Right lobe of liver (tissue), 4 donors: ENCODE measurements at regions not wholly inside any gene's neighbourhood (a gene's known extent, or its start where the extent isn't known, plus 50 kb on each side); places are given as distances from the start of the nearest gene placed in this dataset.

Experiments used
- CTCF ChIP-seq, 4 donors: fragments of 200-600 bp in 3 of 4; fragments of 450-650 bp in 1 of 4; IDR thresholded peaks; one replicate each; pipeline versions ENCODE4 v1.5.1 to v1.8.0; 2016 to 2022; ENCODE audit warnings: antibody characterized with exemption in 4 of 4, mild to moderate bottlenecking in 2 of 4
- POLR2A ChIP-seq: fragments of 450-650 bp; IDR thresholded peaks from one replicate; pipeline ENCODE4 v1.6.1; 2017; ENCODE audit warnings: antibody characterized with exemption, mild to moderate bottlenecking
- donor health status: DM: no; HTN: no; CAD: no.
- donor health status: DM: no; HTN: no; CAD: no.
- donor health status: DM: no; HTN: yes; CAD: no.

- no peak for TF ChIP-seq POLR2A
- no peak for TF ChIP-seq CTCF (IDR thresholded peaks at IDR 0.05)
Measured at GRCh38 chr3:167172377-167172776, 207.7 kb downstream of the ZBBX start.
